ENCODE measurements at regions not wholly inside any gene's neighbourhood (a gene's known extent, or its start where the extent isn't known, plus 50 kb on each side); places are given as distances from the start of the nearest gene placed in this dataset.

GRCh38 chr6:15822835-15823234 lies 160.0 kb upstream of the DTNBP1 start:
- TF ChIP-seq CTCF (IDR thresholded peaks at IDR 0.05; ENCODE audit: low read depth, low read length, poor library complexity, severe bottlenecking) (no peak), EZH2phosphoT487 (IDR thresholded peaks at IDR 0.05; ENCODE audit: borderline replicate concordance, low read length) (no peak)

Data from DOHH2 (cell line).